Breast epithelium (tissue), 4 donors: ENCODE measurements at regions not wholly inside any gene's neighbourhood (a gene's known extent, or its start where the extent isn't known, plus 50 kb on each side); places are given as distances from the start of the nearest gene placed in this dataset.
"Not testable (repeated sequence)": the region's sequence is repeated elsewhere in the genome, so short reads cannot be mapped to it uniquely, and the experiment has no call there.

Source experiments
- DNase-seq, 2 donors: peaks; one replicate each; pipeline ENCODE4 v3.0.0-alpha.2; 2019; ENCODE audit warnings: low spot score in 2 of 2
- H3K27ac ChIP-seq, 2 donors: fragments of 200-600 bp; sonication (generic) in 1 of 2; one replicate each; pipeline ENCODE4 v1.5.1; 2016 to 2019; ENCODE audit warnings: mild to moderate bottlenecking in 1 of 2
- H3K27me3 ChIP-seq, 2 donors: fragments of 200-600 bp; sonication (generic) in 1 of 2; one replicate each; pipeline versions ENCODE4 v1.5.1 to v1.6.0; 2017 to 2019; ENCODE audit warnings: control low read depth in 1 of 2, mild to moderate bottlenecking in 1 of 2
- H3K36me3 ChIP-seq: fragments of 200-600 bp; one replicate; pipeline ENCODE4 v1.5.1; 2019
- H3K4me1 ChIP-seq, 2 donors: fragments of 200-600 bp; sonication (generic); one replicate each; pipeline ENCODE4 v1.5.1; 2016 to 2019; ENCODE audit warnings: control low read depth in 1 of 2
- H3K4me3 ChIP-seq, 3 donors: fragments of 200-600 bp; sonication (generic); 1 replicate in 2 of 3; 2 replicates in 1 of 3; pipeline ENCODE4 v1.5.1; 2016 to 2019; ENCODE audit warnings: mild to moderate bottlenecking in 3 of 3, moderate library complexity in 2 of 3
- H3K9me3 ChIP-seq, 2 donors: fragments of 200-600 bp; sonication (generic) in 1 of 2; one replicate each; pipeline ENCODE4 v1.5.1; 2016 to 2019; ENCODE audit warnings: control low read depth in 1 of 2
- CTCF ChIP-seq, 3 donors: fragments of 450-650 bp; IDR thresholded peaks; one replicate each; pipeline ENCODE4 v1.5.1; 2016 to 2017; ENCODE audit warnings: antibody characterized with exemption in 3 of 3, mild to moderate bottlenecking in 3 of 3, moderate library complexity in 3 of 3
- POLR2A ChIP-seq: fragments of 450-650 bp; IDR thresholded peaks from one replicate; pipeline ENCODE4 v1.6.1; 2016; ENCODE audit warnings: antibody characterized with exemption, mild to moderate bottlenecking, moderate library complexity
- POLR2AphosphoS5 ChIP-seq, 3 donors: sonication (generic); formaldehyde crosslinking; IDR thresholded peaks; one replicate each; pipeline ENCODE4 v1.6.1; 2017; ENCODE audit warnings: antibody characterized with exemption in 3 of 3
- intact Hi-C: fragments of 100-400 bp; cut with DNase I; formaldehyde crosslinking; loops from one replicate; pipeline ENCODE4 v1.15.1; 2023; ENCODE audit warnings: low total_unique reads

- TF ChIP-seq CTCF (IDR thresholded peaks at IDR 0.05) (no peak), POLR2A (no peak), POLR2AphosphoS5 (IDR thresholded peaks at IDR 0.05) (no peak)
- H3K27ac ChIP-seq = no peak overlapping the region
- no peak overlapping the region for H3K4me3 ChIP-seq
- no peaks in the 10 kb centered on the region for H3K27me3 ChIP-seq
- intact Hi-C loops = no loop called here
- no peaks in the 10 kb centered on the region for H3K36me3 ChIP-seq
- no peak for DNase-seq
- no peaks in the 10 kb centered on the region for H3K9me3 ChIP-seq
- H3K4me1 ChIP-seq = no peaks in the 10 kb centered on the region
These were observed 270.3 kb upstream of the IZUMO3 start for GRCh38 chr9:24816006-24816405.

- no peaks in the 10 kb centered on the region for H3K4me1 ChIP-seq
- no peaks in the 10 kb centered on the region for H3K27me3 ChIP-seq
- intact Hi-C loops = no loop called here
- no peak for DNase-seq
- no peaks in the 10 kb centered on the region for H3K36me3 ChIP-seq
- no peak overlapping the region for H3K4me3 ChIP-seq
- H3K9me3 ChIP-seq = no peaks in the 10 kb centered on the region
- no peak overlapping the region for H3K27ac ChIP-seq
- TF ChIP-seq POLR2A (no peak), POLR2AphosphoS5 (IDR thresholded peaks at IDR 0.05) (no peak), CTCF (IDR thresholded peaks at IDR 0.05) (no peak)
These were observed 255.6 kb upstream of the IZUMO3 start for GRCh38 chr9:24801344-24801743.

- H3K36me3 ChIP-seq = no peaks in the 10 kb centered on the region
- intact Hi-C loops = loop anchor here (2.0 kb wide), 2 partner anchors 33 to 51 kb away; no protein-coding TSS in a partner anchor
- H3K27me3 ChIP-seq = no peaks in the 10 kb centered on the region
- H3K27ac ChIP-seq = no peak overlapping the region
- TF ChIP-seq CTCF (IDR thresholded peaks at IDR 0.05) (no peak), POLR2A (no peak), POLR2AphosphoS5 (IDR thresholded peaks at IDR 0.05) (no peak)
- no peak overlapping the region for H3K4me3 ChIP-seq
- H3K4me1 ChIP-seq = no peaks in the 10 kb centered on the region
- no peak for DNase-seq
- H3K9me3 ChIP-seq = no peaks in the 10 kb centered on the region
These were observed 248.1 kb upstream of the IZUMO3 start for GRCh38 chr9:24793787-24794186.

GRCh38 chr9:24776226-24776625 lies 230.5 kb upstream of the IZUMO3 start:
- Histone ChIP-seq H3K4me3 (no peak overlapping the region), H3K36me3 (no peaks in the 10 kb centered on the region), H3K9me3 (peaks cover 10 to 30% of the 10 kb centered on the region in 2 donors), H3K4me1 (no peaks in the 10 kb centered on the region), H3K27me3 (no peaks in the 10 kb centered on the region), H3K27ac (no peak overlapping the region)
- TF ChIP-seq CTCF (IDR thresholded peaks at IDR 0.05) (no peak), POLR2A (no peak), POLR2AphosphoS5 (IDR thresholded peaks at IDR 0.05) (no peak)
- DNase-seq = no peak
- intact Hi-C loops = loop anchor here (5.0 kb wide), 1 partner anchor 449 kb away; no protein-coding TSS in a partner anchor

GRCh38 chr9:24774199-24774598 lies 228.5 kb upstream of the IZUMO3 start:
- H3K27ac ChIP-seq, H3K4me3 ChIP-seq, H3K4me1 ChIP-seq, H3K27me3 ChIP-seq, DNase-seq, intact Hi-C loops, H3K36me3 ChIP-seq: not testable (repeated sequence)
- peaks cover 10 to 30% of the 10 kb centered on the region in 2 donors for H3K9me3 ChIP-seq

GRCh38 chr9:24766081-24766480 lies 220.4 kb upstream of the IZUMO3 start:
- H3K9me3 ChIP-seq = no peaks in the 10 kb centered on the region
- no peaks in the 10 kb centered on the region for H3K36me3 ChIP-seq
- DNase-seq = no peak
- TF ChIP-seq POLR2A = no peak
- TF ChIP-seq CTCF (IDR thresholded peaks at IDR 0.05) = no peak
- TF ChIP-seq POLR2AphosphoS5 (IDR thresholded peaks at IDR 0.05) = no peak
- H3K4me1 ChIP-seq = no peaks in the 10 kb centered on the region
- intact Hi-C loops = no loop called here
- no peaks in the 10 kb centered on the region for H3K27me3 ChIP-seq
- H3K4me3 ChIP-seq = no peak overlapping the region
- no peak overlapping the region for H3K27ac ChIP-seq
